ENCODE measurements at regions not wholly inside any gene's neighbourhood (a gene's known extent, or its start where the extent isn't known, plus 50 kb on each side); places are given as distances from the start of the nearest gene placed in this dataset.

GRCh38 chr12:111196532-111196931, 172.4 kb downstream of the PHETA1 start:
- no peak for DNase-seq (ENCODE audit: low spot score)

GRCh38 chr12:111195316-111195715, 173.6 kb downstream of the PHETA1 start:
- DNase-seq (ENCODE audit: low spot score), result no peak

GRCh38 chr12:111194703-111195051, 174.2 kb downstream of the PHETA1 start:
- DNase-seq (ENCODE audit: low spot score), result no peak

GRCh38 chr12:111193977-111194702, 174.8 kb downstream of the PHETA1 start:
- DNase-seq (ENCODE audit: low spot score), result no peak

GRCh38 chr12:111193496-111193895, 175.4 kb downstream of the PHETA1 start:
- no peak for DNase-seq (ENCODE audit: low spot score)

- DNase-seq (ENCODE audit: low spot score), result no peak
These were observed 175.8 kb downstream of the PHETA1 start for GRCh38 chr12:111193067-111193466.

GRCh38 chr12:111192647-111193046, 176.2 kb downstream of the PHETA1 start:
- DNase-seq (ENCODE audit: low spot score), result no peak

- DNase-seq (ENCODE audit: low spot score), result no peak
These were observed 178.0 kb downstream of the PHETA1 start for GRCh38 chr12:111190741-111191526.

GRCh38 chr12:111189792-111190191, 179.1 kb downstream of the PHETA1 start:
- no peak for DNase-seq (ENCODE audit: low spot score)

- no peak for DNase-seq (ENCODE audit: low spot score)
These were observed 180.5 kb downstream of the PHETA1 start for GRCh38 chr12:111188436-111188835.

GRCh38 chr12:111186347-111186746, 182.5 kb downstream of the PHETA1 start:
- DNase-seq (ENCODE audit: low spot score), result no peak

- DNase-seq (ENCODE audit: low spot score), result no peak
These were observed 183.0 kb downstream of the PHETA1 start for GRCh38 chr12:111185889-111186227.

- no peak for DNase-seq (ENCODE audit: low spot score)
These were observed 183.5 kb downstream of the PHETA1 start for GRCh38 chr12:111185206-111185888.

GRCh38 chr12:111184161-111184560, 184.7 kb downstream of the PHETA1 start:
- no peak for DNase-seq (ENCODE audit: low spot score)

- DNase-seq (ENCODE audit: low spot score), result no peak
These were observed 185.8 kb downstream of the PHETA1 start for GRCh38 chr12:111183094-111183493.

- DNase-seq (ENCODE audit: low spot score), result no peak
These were observed 186.5 kb downstream of the PHETA1 start for GRCh38 chr12:111182382-111182781.

- DNase-seq (ENCODE audit: low spot score), result no peak
These were observed 187.7 kb downstream of the PHETA1 start for GRCh38 chr12:111181143-111181726.

- no peak for DNase-seq (ENCODE audit: low spot score)
These were observed 188.3 kb downstream of the PHETA1 start for GRCh38 chr12:111180426-111181142.

GRCh38 chr12:111178181-111179081, 190.5 kb downstream of the PHETA1 start:
- DNase-seq (ENCODE audit: low spot score), result no peak

- no peak for DNase-seq (ENCODE audit: low spot score)
These were observed 193.3 kb downstream of the PHETA1 start for GRCh38 chr12:111175396-111176094.

Measured in A172 (cell line).